Epithelial cell of proximal tubule (primary cell): ENCODE measurements at regions not wholly inside any gene's neighbourhood (a gene's known extent, or its start where the extent isn't known, plus 50 kb on each side); places are given as distances from the start of the nearest gene placed in this dataset.

Experiments used
- DNase-seq: peaks from one replicate; pipeline ENCODE4 v3.0.0-alpha.2; 2011; ENCODE audit warnings: low read depth
- H3K4me3 ChIP-seq: 2 replicates; pipeline ENCODE4 v1.5.1; 2011; ENCODE audit warnings: low read depth, mild to moderate bottlenecking, low read length
- CTCF ChIP-seq: conservative IDR thresholded peaks from 2 replicates; pipeline ENCODE4 v1.5.1; 2012; ENCODE audit warnings: low read depth, mild to moderate bottlenecking, low read length

- no peak for DNase-seq
- no peak overlapping the region for H3K4me3 ChIP-seq
- TF ChIP-seq CTCF, result no peak
These were observed 602.2 kb downstream of the UQCRFS1 start for GRCh38 chr19:28610731-28611130.

- H3K4me3 ChIP-seq, result no peak overlapping the region
- no peak for DNase-seq
- no peak for TF ChIP-seq CTCF
These were observed 603.0 kb downstream of the UQCRFS1 start for GRCh38 chr19:28609944-28610343.

- H3K4me3 ChIP-seq, result no peak overlapping the region
- no peak for TF ChIP-seq CTCF
- DNase-seq, result no peak
These were observed 603.7 kb downstream of the UQCRFS1 start for GRCh38 chr19:28609091-28609755.

- no peak for TF ChIP-seq CTCF
- DNase-seq, result no peak
- H3K4me3 ChIP-seq, result no peak overlapping the region
These were observed 604.7 kb downstream of the UQCRFS1 start for GRCh38 chr19:28608292-28608691.

GRCh38 chr19:28607066-28607583, 605.8 kb downstream of the UQCRFS1 start:
- no peak for TF ChIP-seq CTCF
- DNase-seq, result no peak
- H3K4me3 ChIP-seq, result no peak overlapping the region

- no peak for TF ChIP-seq CTCF
- no peak for DNase-seq
- no peak overlapping the region for H3K4me3 ChIP-seq
These were observed 606.5 kb downstream of the UQCRFS1 start for GRCh38 chr19:28606269-28607032.
